Spleen (tissue), 11 donors: ENCODE measurements at regions not wholly inside any gene's neighbourhood (a gene's known extent, or its start where the extent isn't known, plus 50 kb on each side); places are given as distances from the start of the nearest gene placed in this dataset.

ENCODE experiments used
- DNase-seq: peaks from one replicate; pipeline ENCODE4 v3.0.0-alpha.2; 2020
- H3K27ac ChIP-seq, 8 donors: fragments of 200-600 bp; sonication (generic) in 7 of 8; 1 replicate in 4 of 8; 2 replicates in 4 of 8; pipeline versions ENCODE4 v1.5.0 to v1.8.0; 2016 to 2021; ENCODE audit warnings: inconsistent platforms in 4 of 8, mild to moderate bottlenecking in 4 of 8, moderate library complexity in 1 of 8
- H3K27me3 ChIP-seq, 7 donors: fragments of 200-600 bp; sonication (generic) in 6 of 7; replicated peaks in 1 of 7; 1 replicate in 4 of 7; 2 replicates in 3 of 7; pipeline versions ENCODE4 v1.5.0 to v1.8.0; 2016 to 2021; ENCODE audit warnings: inconsistent platforms in 3 of 7, mild to moderate bottlenecking in 1 of 7
- H3K36me3 ChIP-seq, 6 donors: fragments of 200-600 bp; sonication (generic) in 5 of 6; 1 replicate in 4 of 6; 2 replicates in 2 of 6; pipeline versions ENCODE4 v1.5.0 to v1.8.0; 2016 to 2021; ENCODE audit warnings: inconsistent platforms in 2 of 6
- H3K4me1 ChIP-seq, 6 donors: fragments of 200-600 bp; sonication (generic) in 5 of 6; 1 replicate in 3 of 6; 2 replicates in 3 of 6; pipeline versions ENCODE4 v1.5.0 to v1.8.0; 2016 to 2021; ENCODE audit warnings: inconsistent platforms in 3 of 6
- H3K4me3 ChIP-seq, 8 donors: fragments of 200-600 bp; sonication (generic) in 7 of 8; 1 replicate in 4 of 8; 2 replicates in 4 of 8; pipeline versions ENCODE4 v1.5.0 to v1.8.0; 2016 to 2021; ENCODE audit warnings: inconsistent platforms in 4 of 8, mild to moderate bottlenecking in 4 of 8, moderate library complexity in 2 of 8
- H3K9me3 ChIP-seq, 8 donors: fragments of 200-600 bp; sonication (generic) in 7 of 8; 1 replicate in 4 of 8; 2 replicates in 4 of 8; pipeline versions ENCODE4 v1.5.0 to v1.8.0; 2016 to 2021; ENCODE audit warnings: inconsistent platforms in 4 of 8
- CTCF ChIP-seq, 11 experiments: fragments of 200-600 bp in 7 of 11; fragments of 450-650 bp in 4 of 11; sonication (generic) in 4 of 11; IDR thresholded peaks in 8 of 11; conservative IDR thresholded peaks in 3 of 11; 1 replicate in 7 of 11; 2 replicates in 4 of 11; pipeline versions ENCODE4 v1.4.0 to v1.8.0; 2016 to 2021; ENCODE audit warnings: antibody characterized with exemption in 11 of 11, inconsistent platforms in 4 of 11, mild to moderate bottlenecking in 1 of 11
- POLR2A ChIP-seq, 3 donors: fragments of 450-650 bp; IDR thresholded peaks; one replicate each; pipeline ENCODE4 v1.5.1; 2017; ENCODE audit warnings: antibody characterized with exemption in 3 of 3, mild to moderate bottlenecking in 1 of 3
- POLR2AphosphoS5 ChIP-seq, 3 donors: sonication (generic); formaldehyde crosslinking; IDR thresholded peaks; one replicate each; pipeline ENCODE4 v1.5.1; 2017; ENCODE audit warnings: antibody characterized with exemption in 3 of 3
- WGBS, 5 donors: extraction: QIAGEN DNeasy Blood & Tissue Kit in 3 of 5; methylation state at CpG; one replicate each; pipeline versions ENCODE4 v1.1.5 to v1.1.7; 2013 to 2018; 5-methylcytosine and 5-hydroxymethylcytosine counted together
- intact Hi-C: fragments of 100-400 bp; cut with DNase I; formaldehyde crosslinking; loops from one replicate; pipeline ENCODE4 v1.15.0; 2023; ENCODE audit warnings: low total_unique reads
- donor health status: healthy with polysubstance abuse.
- donor health status: DM: no; HTN: no; CAD: no; lungs with moderate emphysema.
- donor health status: DM: no; HTN: no; CAD: no.
- donor health status: Bipolar disorder and iron deficiency.
- donor health status: healthy.
- donor health status: DM: no; HTN: no; CAD: no.
- donor health status: DM: yes; HTN: yes; CAD: no.

GRCh38 chr1:98467122-98467521 is 194.4 kb upstream of the SNX7 start:
- no peak for DNase-seq
- Histone ChIP-seq H3K4me3 (no peak overlapping the region), H3K36me3 (no peaks in the 10 kb centered on the region), H3K27ac (no peak overlapping the region), H3K4me1 (no peaks in the 10 kb centered on the region), H3K27me3 (no peaks in the 10 kb centered on the region), H3K9me3 (no peaks in the 10 kb centered on the region)
- no peak for TF ChIP-seq POLR2A (IDR thresholded peaks at IDR 0.05)
- no peak for TF ChIP-seq POLR2AphosphoS5 (IDR thresholded peaks at IDR 0.05)
- no peak for TF ChIP-seq CTCF (IDR thresholded peaks at IDR 0.05 in 8 of 11, conservative IDR thresholded peaks at IDR 0.05 in 3 of 11)
- intact Hi-C loops = loop anchor here (10.0 kb wide), 1 partner anchor 412 kb away; no protein-coding TSS in a partner anchor

- H3K9me3 ChIP-seq = no peaks in the 10 kb centered on the region
- DNase-seq = no peak
- TF ChIP-seq POLR2AphosphoS5 (IDR thresholded peaks at IDR 0.05) (no peak), CTCF (IDR thresholded peaks at IDR 0.05 in 8 of 11, conservative IDR thresholded peaks at IDR 0.05 in 3 of 11) (no peak), POLR2A (IDR thresholded peaks at IDR 0.05) (no peak)
- no peaks in the 10 kb centered on the region for H3K36me3 ChIP-seq
- no peaks in the 10 kb centered on the region for H3K4me1 ChIP-seq
- H3K27ac ChIP-seq = no peak overlapping the region
- 77 to 90% (median 83%) methylated on average over 7 of the region's 7 CpGs for WGBS, 5 donors
- intact Hi-C loops = loop anchor here (10.0 kb wide), 1 partner anchor 407 kb away; no protein-coding TSS in a partner anchor
- no peak overlapping the region for H3K4me3 ChIP-seq
- H3K27me3 ChIP-seq = no peaks in the 10 kb centered on the region
Observed at GRCh38 chr1:98461873-98462385, 199.6 kb upstream of the SNX7 start.

GRCh38 chr1:98460136-98460535 is 201.4 kb upstream of the SNX7 start:
- no peak for TF ChIP-seq POLR2AphosphoS5 (IDR thresholded peaks at IDR 0.05)
- DNase-seq = no peak
- Histone ChIP-seq H3K4me3 (no peak overlapping the region), H3K4me1 (no peaks in the 10 kb centered on the region), H3K36me3 (no peaks in the 10 kb centered on the region), H3K9me3 (no peaks in the 10 kb centered on the region), H3K27me3 (no peaks in the 10 kb centered on the region), H3K27ac (no peak overlapping the region)
- WGBS, 5 donors = 42 to 67% (median 57%) methylated on average over 1 of the region's 1 CpG
- intact Hi-C loops = loop anchor here (10.0 kb wide), 1 partner anchor 405 kb away; no protein-coding TSS in a partner anchor

GRCh38 chr1:98459486-98459870 is 202.0 kb upstream of the SNX7 start:
- H3K27ac ChIP-seq = no peak overlapping the region
- DNase-seq = no peak
- intact Hi-C loops = no loop called here
- H3K4me3 ChIP-seq = no peak overlapping the region
- TF ChIP-seq CTCF (IDR thresholded peaks at IDR 0.05 in 8 of 11, conservative IDR thresholded peaks at IDR 0.05 in 3 of 11) = no peak
- TF ChIP-seq POLR2AphosphoS5 (IDR thresholded peaks at IDR 0.05) = no peak
- TF ChIP-seq POLR2A (IDR thresholded peaks at IDR 0.05) = no peak
- H3K4me1 ChIP-seq = no peaks in the 10 kb centered on the region
- no peaks in the 10 kb centered on the region for H3K36me3 ChIP-seq
- 77 to 94% (median 89%) methylated on average over 2 of the region's 2 CpGs for WGBS, 5 donors
- H3K9me3 ChIP-seq = no peaks in the 10 kb centered on the region
- no peaks in the 10 kb centered on the region for H3K27me3 ChIP-seq
